HUES48 (cell line): ENCODE measurements at regions not wholly inside any gene's neighbourhood (a gene's known extent, or its start where the extent isn't known, plus 50 kb on each side); places are given as distances from the start of the nearest gene placed in this dataset.

Experiments
- H3K27ac ChIP-seq: one replicate; pipeline ENCODE4 v1.7.0; 2013; ENCODE audit warnings: low read depth, low read length, inconsistent platforms
- H3K27me3 ChIP-seq: 2 replicates; pipeline ENCODE4 v1.6.1; 2013; ENCODE audit warnings: mild to moderate bottlenecking, low read length; ENCODE audit not compliant: control insufficient read depth, insufficient read depth
- H3K36me3 ChIP-seq: 2 replicates; pipeline ENCODE4 v1.6.1; 2013; ENCODE audit warnings: low read length; ENCODE audit not compliant: control insufficient read depth, insufficient read depth
- H3K4me1 ChIP-seq: 2 replicates; pipeline ENCODE4 v1.6.1; 2013; ENCODE audit warnings: mild to moderate bottlenecking, low read length; ENCODE audit not compliant: control insufficient read depth, insufficient read depth
- H3K4me3 ChIP-seq: 2 replicates; pipeline ENCODE4 v1.5.1; 2013; ENCODE audit warnings: mild to moderate bottlenecking, low read depth, low read length
- H3K9ac ChIP-seq: 2 replicates; pipeline ENCODE4 v1.6.1; 2013; ENCODE audit warnings: mild to moderate bottlenecking, low read depth, low read length, moderate library complexity
- H3K9me3 ChIP-seq: 2 replicates; pipeline ENCODE4 v1.6.1; 2013; ENCODE audit warnings: low read length; ENCODE audit not compliant: control insufficient read depth, insufficient read depth

DNA sequence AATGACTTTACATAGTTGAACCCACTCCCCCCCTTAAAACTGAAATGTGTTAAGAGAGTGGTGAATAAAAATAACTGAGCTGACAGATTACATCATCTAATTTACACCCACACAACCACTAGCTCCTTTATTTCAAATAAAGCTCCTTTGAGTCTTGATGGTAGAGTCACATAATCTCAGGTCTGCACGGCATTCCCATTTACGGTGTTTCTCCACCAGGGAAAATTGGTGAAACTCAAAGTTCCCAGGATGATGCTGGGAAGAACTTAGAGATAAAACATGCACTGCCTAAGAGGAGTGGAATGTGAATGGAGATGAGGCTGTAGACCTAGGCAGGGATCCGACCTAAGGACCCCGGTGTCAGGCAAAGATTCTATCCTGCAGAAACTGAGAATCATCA is 727.8 kb upstream of the ADAMTS5 start:
- Histone ChIP-seq H3K9ac (no peak overlapping the region), H3K9me3 (no peaks in the 10 kb centered on the region)

GRCh38 chr21:27693376-27693775 is 726.5 kb upstream of the ADAMTS5 start:
- Histone ChIP-seq H3K27ac (no peak overlapping the region), H3K4me3 (no peak overlapping the region), H3K27me3 (no peaks in the 10 kb centered on the region), H3K9me3 (peaks cover 10% of the 10 kb centered on the region; the same call in 1 of the 2 replicates), H3K9ac (no peak overlapping the region), H3K4me1 (peaks cover 16% of the 10 kb centered on the region; the same call in 1 of the 2 replicates), H3K36me3 (no peaks in the 10 kb centered on the region)

More for the DNA sequence above, 727.8 kb upstream of the ADAMTS5 start:
- no peak overlapping the region for H3K27ac ChIP-seq
- no peaks in the 10 kb centered on the region for H3K36me3 ChIP-seq
- H3K4me3 ChIP-seq, result no peak overlapping the region
- H3K4me1 ChIP-seq, result peaks cover 16% of the 10 kb centered on the region; the same call in 1 of the 2 replicates
- no peaks in the 10 kb centered on the region for H3K27me3 ChIP-seq

GRCh38 chr21:27691516-27691915 is 724.6 kb upstream of the ADAMTS5 start:
- H3K4me1 ChIP-seq, result peaks cover 16% of the 10 kb centered on the region; the same call in 1 of the 2 replicates
- no peaks in the 10 kb centered on the region for H3K36me3 ChIP-seq
- no peak overlapping the region for H3K27ac ChIP-seq
- H3K9ac ChIP-seq, result no peak overlapping the region
- H3K4me3 ChIP-seq, result no peak overlapping the region; the same call in 1 of the 2 replicates
- peaks cover 18% of the 10 kb centered on the region; the same call in 1 of the 2 replicates for H3K9me3 ChIP-seq
- no peaks in the 10 kb centered on the region for H3K27me3 ChIP-seq

- H3K9ac ChIP-seq, result no peak overlapping the region
Measured at GRCh38 chr21:27691006-27691405, 724.1 kb upstream of the ADAMTS5 start.

GRCh38 chr21:27690426-27690825 is 723.5 kb upstream of the ADAMTS5 start:
- Histone ChIP-seq H3K4me3 (no peak overlapping the region), H3K4me1 (peaks cover 16% of the 10 kb centered on the region; the same call in 1 of the 2 replicates), H3K9me3 (peaks cover 18% of the 10 kb centered on the region; the same call in 1 of the 2 replicates), H3K9ac (no peak overlapping the region), H3K36me3 (no peaks in the 10 kb centered on the region), H3K27me3 (no peaks in the 10 kb centered on the region), H3K27ac (no peak overlapping the region)

More at GRCh38 chr21:27691006-27691405, 724.1 kb upstream of the ADAMTS5 start:
- Histone ChIP-seq H3K9me3 (peaks cover 18% of the 10 kb centered on the region; the same call in 1 of the 2 replicates), H3K4me3 (no peak overlapping the region), H3K27ac (no peak overlapping the region), H3K27me3 (no peaks in the 10 kb centered on the region), H3K36me3 (no peaks in the 10 kb centered on the region), H3K4me1 (peaks cover 16% of the 10 kb centered on the region; the same call in 1 of the 2 replicates)

DNA sequence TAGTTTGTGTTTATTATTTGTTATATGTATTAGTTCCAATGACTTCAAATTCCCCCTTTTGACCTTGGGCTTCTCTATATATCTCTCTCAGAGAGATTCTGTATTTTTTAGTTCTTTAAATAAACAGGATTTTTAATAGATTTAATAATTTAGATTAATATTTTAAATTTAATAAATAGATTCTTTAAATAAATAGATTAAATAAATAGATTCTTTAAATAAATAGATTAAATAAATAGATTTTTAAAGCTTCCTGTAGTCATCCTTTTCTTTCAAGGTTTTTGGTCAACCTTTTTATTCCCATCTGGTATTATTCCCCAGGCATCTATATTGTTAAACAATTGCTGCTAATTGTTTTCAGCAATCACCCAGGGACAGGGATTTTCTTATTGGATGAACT is 721.9 kb upstream of the ADAMTS5 start:
- Histone ChIP-seq H3K9ac (no peak overlapping the region), H3K36me3 (no peaks in the 10 kb centered on the region), H3K4me1 (peaks cover 16% of the 10 kb centered on the region; the same call in 1 of the 2 replicates), H3K9me3 (peaks cover 18% of the 10 kb centered on the region; the same call in 1 of the 2 replicates), H3K27me3 (no peaks in the 10 kb centered on the region), H3K27ac (no peak overlapping the region), H3K4me3 (no peak overlapping the region)

GRCh38 chr21:27683292-27683691 is 716.4 kb upstream of the ADAMTS5 start:
- Histone ChIP-seq H3K27ac (no peak overlapping the region), H3K9me3 (peaks cover 12% of the 10 kb centered on the region; the same call in 1 of the 2 replicates), H3K4me1 (no peaks in the 10 kb centered on the region), H3K4me3 (no peak overlapping the region), H3K36me3 (no peaks in the 10 kb centered on the region), H3K27me3 (no peaks in the 10 kb centered on the region), H3K9ac (no peak overlapping the region)

DNA sequence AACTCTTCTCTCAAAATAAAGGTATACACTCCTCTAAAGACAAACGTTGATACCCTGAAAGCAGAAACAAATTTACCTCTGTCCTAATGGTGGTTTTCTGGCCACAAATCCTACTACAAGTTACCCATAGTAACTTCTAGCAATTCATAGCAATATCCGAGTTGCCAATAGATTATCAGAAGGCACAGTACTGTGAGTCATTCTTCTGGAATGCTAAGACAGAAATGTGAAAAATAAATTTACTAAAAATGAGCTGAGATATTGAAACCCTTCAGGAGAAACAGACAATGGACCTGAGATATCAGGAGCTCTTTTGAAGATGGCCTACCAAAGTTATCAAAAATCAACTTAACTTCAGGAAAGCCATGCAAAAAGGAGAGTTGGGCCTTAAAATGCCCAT is 715.0 kb upstream of the ADAMTS5 start:
- H3K9me3 ChIP-seq, result peaks cover 4% of the 10 kb centered on the region; the same call in 1 of the 2 replicates
- no peak overlapping the region for H3K9ac ChIP-seq
- H3K4me1 ChIP-seq, result no peaks in the 10 kb centered on the region
- H3K4me3 ChIP-seq, result no peak overlapping the region
- no peaks in the 10 kb centered on the region for H3K36me3 ChIP-seq
- H3K27ac ChIP-seq, result no peak overlapping the region
- H3K27me3 ChIP-seq, result no peaks in the 10 kb centered on the region

GRCh38 chr21:27681038-27681437 is 714.1 kb upstream of the ADAMTS5 start:
- no peaks in the 10 kb centered on the region for H3K36me3 ChIP-seq
- H3K9me3 ChIP-seq, result peaks cover 4% of the 10 kb centered on the region; the same call in 1 of the 2 replicates
- H3K4me1 ChIP-seq, result no peaks in the 10 kb centered on the region
- no peak overlapping the region for H3K9ac ChIP-seq
- no peak overlapping the region for H3K27ac ChIP-seq
- no peaks in the 10 kb centered on the region for H3K27me3 ChIP-seq
- H3K4me3 ChIP-seq, result no peak overlapping the region

GRCh38 chr21:27680181-27680580 is 713.3 kb upstream of the ADAMTS5 start:
- H3K9me3 ChIP-seq, result peaks cover 4% of the 10 kb centered on the region; the same call in 1 of the 2 replicates
- H3K4me3 ChIP-seq, result no peak overlapping the region
- H3K4me1 ChIP-seq, result no peaks in the 10 kb centered on the region
- H3K27me3 ChIP-seq, result no peaks in the 10 kb centered on the region
- no peak overlapping the region for H3K27ac ChIP-seq
- H3K9ac ChIP-seq, result no peak overlapping the region
- no peaks in the 10 kb centered on the region for H3K36me3 ChIP-seq

DNA sequence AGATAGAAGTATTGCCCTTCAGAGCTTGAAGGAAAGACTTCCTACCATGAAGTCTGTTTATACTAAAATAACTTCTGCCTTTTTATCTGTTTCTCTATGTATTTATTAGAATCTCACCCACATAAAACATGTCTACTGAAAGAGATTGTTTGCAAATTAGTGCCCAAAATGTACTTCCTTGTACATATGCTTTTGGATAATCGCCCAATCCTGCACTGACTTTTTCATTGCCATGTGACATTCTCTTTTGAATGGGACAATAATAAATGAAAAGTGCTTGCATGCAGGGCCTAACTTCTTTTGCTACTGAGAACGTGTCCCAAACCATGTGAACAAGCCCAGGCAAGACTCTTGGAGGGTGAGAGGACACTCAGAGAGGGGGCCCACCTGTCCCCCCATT is 711.6 kb upstream of the ADAMTS5 start:
- Histone ChIP-seq H3K27ac (no peak overlapping the region), H3K4me1 (no peaks in the 10 kb centered on the region), H3K36me3 (no peaks in the 10 kb centered on the region), H3K27me3 (no peaks in the 10 kb centered on the region), H3K9me3 (peaks cover 4% of the 10 kb centered on the region; the same call in 1 of the 2 replicates), H3K4me3 (no peak overlapping the region), H3K9ac (no peak overlapping the region)
